ENCODE measurements at regions not wholly inside any gene's neighbourhood (a gene's known extent, or its start where the extent isn't known, plus 50 kb on each side); places are given as distances from the start of the nearest gene placed in this dataset.
"Not testable (repeated sequence)": the region's sequence is repeated elsewhere in the genome, so short reads cannot be mapped to it uniquely, and the experiment has no call there.

DNA sequence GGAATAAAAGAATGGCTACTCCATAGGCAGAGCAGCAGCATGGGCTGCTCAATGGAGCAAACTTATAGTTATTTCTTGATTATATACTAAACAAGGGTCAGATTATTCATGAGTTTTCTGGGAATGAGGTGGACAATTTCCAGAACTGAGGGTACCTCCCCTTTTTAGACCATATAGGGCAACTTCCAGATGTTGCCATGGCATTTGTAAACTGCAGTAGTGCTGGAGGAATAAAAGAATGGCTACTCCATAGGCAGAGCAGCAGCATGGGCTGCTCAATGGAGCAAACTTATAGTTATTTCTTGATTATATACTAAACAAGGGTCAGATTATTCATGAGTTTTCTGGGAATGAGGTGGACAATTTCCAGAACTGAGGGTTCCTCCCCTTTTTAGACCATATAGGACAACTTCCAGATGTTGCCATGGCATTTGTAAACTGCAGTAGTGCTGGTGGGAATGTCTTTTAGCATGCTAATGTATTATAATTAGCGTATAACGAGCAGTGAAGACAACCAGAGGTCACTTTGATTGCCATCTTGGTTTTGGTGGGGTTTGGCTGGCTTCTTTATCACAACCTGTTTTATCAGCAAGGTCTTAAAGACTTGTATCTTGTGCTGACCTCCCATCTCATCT lies 364.6 kb upstream of the RGS6 start:
- not testable (repeated sequence) for DNase-seq (ENCODE audit: low read depth)

DNA sequence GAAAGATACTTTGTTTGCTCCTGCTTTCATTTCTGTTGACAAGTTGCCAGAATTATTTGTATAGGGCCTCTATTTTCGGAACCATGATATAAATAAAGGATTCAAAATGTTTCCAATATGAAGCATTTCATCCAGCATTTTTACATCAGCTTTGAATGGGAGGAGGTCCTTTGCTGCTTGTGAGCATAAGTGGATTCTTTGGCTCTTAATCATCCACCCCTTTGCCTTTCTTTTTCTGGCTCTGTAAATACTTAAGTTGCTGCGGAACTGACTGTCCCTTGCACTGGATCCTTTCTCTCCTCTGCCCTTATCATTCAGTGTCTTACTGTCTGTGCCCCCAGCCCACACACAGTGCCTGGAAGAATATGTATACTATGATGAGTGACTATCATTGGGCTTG lies 357.3 kb upstream of the RGS6 start:
- DNase-seq (ENCODE audit: low read depth), result peak; percentile 42

DNA sequence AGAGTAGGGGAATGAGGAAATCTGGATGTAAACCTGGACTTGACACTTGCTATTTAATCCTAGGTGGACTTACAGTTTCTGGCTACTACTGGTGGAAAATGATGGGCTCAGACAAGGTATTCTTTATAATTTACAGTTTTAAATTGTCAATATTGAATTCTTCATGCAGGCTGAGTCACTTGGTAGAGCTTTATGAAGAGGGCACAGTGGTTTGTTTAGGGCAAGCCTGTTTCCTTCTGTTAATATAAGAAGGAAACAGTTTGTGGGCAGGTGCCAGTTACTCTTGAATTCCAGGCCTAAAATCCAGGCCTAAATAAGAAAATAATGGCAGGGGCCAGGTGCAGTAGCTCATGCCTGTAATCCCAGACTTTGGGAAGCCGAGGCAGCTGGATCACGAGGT lies 355.8 kb upstream of the RGS6 start:
- DNase-seq (ENCODE audit: low read depth), result no peak

DNA sequence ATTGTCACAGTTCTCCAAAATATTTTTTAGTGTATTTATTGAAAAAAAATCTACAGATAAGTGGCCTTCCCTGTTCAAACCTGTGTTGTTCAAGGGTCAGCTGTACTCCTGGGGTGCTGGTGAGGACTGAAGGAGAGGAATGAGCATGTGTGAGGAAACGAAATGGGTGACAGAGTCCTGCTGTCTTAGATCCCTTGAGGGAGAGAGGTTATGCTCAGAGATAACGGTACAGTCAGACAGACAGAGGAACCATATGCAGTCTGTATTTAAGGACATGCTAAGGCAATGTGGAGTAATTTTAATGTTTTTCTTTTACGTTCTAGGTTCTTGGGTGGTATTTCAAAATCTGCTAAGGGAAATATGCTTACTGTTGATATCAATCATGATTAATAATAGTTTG lies 352.9 kb upstream of the RGS6 start:
- no peak for DNase-seq (ENCODE audit: low read depth)

DNA sequence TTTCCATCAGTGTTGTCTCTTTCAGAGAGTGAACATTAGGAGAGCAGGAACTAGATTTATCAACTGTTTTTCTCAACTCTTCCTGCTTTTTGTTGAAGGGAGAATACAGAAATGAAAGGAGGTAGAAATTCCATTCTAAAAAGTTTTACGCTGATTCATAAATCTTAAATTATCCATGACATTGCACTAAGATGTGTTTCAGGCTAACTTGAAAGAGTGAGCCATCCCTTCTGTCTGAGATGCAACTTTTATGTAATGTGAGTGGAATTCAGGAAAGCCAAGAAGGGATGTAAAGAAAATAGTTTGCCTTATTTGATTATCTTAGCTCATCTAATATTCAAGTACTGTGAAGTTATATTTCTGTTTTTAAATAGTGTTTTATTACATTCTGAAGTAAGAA lies 349.5 kb upstream of the RGS6 start:
- DNase-seq (ENCODE audit: low read depth), result peak; percentile 36

DNA sequence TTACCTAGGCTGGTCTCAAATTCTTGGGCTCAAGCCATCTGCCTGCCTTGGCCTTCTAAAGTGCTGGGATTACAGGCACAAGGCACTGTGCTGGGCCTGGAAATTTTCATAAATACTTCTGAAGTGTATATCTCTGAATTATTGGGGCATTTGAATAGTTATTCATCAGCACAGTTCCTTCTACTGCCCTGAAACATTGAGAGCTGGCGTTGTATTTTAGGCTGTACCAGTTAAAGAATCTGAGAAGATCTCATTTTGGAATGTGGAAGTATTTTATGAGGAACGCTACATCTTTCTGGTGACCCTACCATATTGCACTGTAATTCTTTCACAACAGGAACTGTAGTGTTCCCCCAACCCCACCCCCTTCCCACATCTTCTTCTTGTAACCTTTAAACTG lies 349.0 kb upstream of the RGS6 start:
- DNase-seq (ENCODE audit: low read depth), result no peak

DNA sequence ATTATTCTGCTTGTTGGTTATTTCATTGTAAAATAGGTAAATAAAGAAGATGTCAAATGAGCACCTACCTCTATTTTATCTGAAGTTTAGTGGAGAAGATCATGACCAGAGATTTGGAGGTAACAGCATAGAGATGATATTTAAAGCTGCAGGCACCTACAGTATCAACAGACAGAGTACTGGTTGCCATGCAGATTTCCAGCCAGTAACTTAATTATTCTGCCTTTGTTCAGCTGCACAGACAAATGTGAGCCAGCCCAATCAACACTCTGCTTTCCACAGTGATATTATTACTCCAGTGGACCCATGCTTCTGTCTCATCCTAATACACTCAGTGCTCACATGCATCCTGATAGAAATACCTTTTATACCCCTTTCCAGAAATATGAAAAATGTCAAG lies 348.5 kb upstream of the RGS6 start:
- no peak for DNase-seq (ENCODE audit: low read depth)

DNA sequence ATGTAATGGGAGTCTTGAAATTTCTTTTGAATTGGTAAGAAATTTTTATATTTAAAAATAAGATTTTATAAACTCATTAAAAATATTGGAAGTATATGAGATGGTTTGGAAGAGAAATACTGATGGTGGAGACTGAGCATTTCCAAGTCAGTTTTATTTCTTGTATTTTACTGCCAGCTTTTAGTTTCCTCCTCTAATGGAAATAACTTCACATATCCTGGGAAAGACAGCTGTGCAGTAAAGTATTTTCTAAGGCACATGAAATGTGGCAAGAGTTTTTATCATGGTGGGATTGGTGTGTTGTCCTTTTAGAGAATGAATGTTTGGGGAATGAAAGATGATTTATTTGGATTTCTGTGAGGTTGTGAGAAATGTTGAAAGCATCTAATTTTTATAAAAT lies 346.9 kb upstream of the RGS6 start:
- no peak for DNase-seq (ENCODE audit: low read depth)

DNA sequence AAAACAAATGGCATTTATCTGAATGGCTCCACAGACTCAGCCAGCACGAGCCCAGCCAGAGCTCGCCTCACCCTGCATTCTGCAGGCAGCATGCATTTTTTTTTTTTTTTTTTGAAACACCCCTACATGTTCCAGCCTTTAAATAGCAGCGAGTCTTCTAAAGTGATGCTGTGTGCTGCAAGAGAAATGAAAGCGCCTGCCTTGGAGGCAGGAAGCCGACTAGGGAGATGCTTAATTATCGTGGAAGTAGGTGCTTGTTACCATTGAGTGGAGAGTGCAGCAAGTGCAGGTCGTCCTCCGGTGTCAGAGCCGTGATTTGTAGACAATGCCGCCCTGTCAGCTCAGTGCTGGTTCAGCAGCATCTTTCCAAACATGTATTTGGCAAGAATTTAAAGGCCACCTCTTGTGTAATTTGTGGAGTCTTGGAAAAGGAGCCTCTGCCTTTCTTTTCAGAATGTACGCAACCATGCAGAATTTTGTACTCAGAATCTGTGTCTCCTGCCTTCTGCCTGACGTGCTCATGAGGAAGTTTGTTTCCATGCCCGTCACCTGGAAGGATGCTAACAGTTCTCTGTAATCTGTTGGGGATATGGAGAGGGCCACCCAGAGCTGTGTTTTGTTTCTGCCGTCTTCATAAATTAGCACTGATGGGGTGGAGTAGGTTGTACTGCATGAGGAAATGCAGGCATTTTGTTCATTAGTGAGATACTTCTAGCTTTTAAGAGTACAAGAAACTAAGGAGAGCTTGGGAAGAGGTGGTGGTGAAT lies 345.9 kb upstream of the RGS6 start:
- peak; percentile 29 for DNase-seq (ENCODE audit: low read depth)

DNA sequence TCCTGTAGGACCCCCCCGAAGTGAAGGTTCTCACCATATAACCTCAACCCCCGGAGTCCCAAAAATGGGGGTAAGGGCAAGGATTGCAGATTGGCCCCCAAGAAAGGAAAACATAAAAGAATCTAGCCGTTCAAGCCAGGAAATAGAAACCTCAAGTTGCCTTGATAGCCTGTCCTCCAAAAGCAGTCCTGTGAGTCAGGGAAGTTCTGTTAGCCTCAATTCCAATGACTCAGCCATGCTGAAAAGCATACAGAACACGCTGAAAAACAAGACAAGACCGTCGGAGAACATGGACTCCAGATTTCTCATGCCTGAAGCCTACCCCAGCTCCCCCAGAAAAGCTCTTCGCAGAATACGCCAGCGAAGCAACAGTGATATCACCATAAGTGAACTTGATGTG lies 344.2 kb upstream of the RGS6 start:
- DNase-seq (ENCODE audit: low read depth), result no peak

DNA sequence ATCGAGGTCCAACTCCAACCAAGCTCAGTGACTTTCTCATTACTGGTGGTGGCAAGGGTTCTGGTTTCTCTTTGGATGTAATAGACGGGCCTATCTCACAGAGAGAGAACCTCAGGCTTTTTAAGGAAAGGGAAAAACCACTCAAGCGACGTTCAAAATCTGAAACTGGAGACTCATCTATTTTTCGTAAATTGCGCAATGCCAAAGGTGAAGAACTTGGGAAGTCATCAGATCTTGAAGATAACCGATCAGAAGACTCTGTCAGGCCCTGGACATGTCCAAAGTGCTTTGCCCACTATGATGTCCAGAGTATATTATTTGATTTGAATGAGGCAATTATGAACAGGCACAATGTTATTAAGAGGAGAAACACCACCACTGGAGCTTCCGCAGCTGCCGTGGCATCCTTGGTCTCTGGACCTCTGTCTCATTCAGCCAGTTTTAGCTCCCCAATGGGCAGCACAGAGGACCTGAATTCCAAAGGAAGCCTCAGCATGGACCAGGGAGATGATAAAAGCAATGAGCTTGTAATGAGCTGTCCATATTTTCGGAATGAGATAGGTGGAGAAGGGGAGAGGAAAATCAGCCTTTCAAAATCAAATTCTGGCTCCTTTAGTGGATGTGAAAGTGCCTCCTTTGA lies 343.5 kb upstream of the RGS6 start:
- no peak for DNase-seq (ENCODE audit: low read depth)

DNA sequence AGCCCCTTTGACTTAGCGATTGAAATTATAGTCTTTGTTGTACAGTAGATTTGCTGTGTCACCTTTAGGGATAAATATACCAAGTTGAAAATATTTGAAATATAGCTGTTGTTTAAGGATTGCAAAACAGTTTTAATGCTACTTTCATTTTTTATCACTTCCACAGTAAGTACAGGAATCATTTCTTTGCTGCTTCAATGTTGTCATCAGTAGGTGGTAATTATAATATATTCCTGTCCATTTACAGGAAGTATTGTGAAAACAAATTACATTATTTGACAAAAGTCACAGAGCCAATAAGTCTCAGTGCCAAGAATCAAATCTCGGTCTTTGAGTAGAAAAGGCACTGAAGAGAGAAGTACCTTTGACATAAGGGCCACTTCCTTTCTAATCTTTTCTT lies 342.6 kb upstream of the RGS6 start:
- DNase-seq (ENCODE audit: low read depth), result no peak

DNA sequence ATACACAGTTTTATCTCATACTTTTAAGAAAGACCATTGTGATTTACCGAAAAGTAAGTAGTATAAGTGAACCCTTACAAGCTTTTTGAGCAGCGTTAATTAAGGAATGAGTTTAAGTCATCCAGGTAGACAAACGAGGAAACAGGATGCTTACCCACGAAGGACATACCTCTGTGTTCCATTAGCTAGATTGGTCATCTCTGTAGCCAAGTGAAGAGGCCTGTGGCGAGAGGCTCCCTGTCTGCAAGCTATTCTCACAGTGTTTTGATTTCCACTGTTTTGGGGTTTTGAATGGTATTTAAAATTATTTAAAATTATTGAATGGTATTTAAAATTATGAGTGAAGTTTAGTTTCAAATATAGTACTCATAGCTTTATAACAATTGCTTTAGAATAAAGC lies 342.1 kb upstream of the RGS6 start:
- DNase-seq (ENCODE audit: low read depth), result no peak

DNA sequence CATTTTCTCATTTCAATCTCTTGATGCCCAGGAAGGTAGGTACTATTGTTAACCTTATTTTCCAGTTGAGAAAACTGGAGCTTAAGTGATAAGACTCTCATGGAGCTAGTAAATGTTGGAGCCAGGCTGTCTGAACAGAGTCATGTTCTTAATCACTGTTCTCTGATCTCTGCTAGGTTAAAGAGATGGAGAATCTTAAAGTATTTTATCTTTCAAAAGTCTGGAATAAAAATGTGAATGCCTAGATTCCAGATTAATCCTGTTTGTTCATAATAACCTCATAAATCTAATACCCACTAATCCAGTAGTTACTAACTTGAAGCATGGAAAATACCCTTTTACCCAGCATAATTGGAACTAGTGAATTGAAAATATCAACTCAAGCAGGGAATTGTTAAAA lies 341.0 kb upstream of the RGS6 start:
- DNase-seq (ENCODE audit: low read depth), result no peak

DNA sequence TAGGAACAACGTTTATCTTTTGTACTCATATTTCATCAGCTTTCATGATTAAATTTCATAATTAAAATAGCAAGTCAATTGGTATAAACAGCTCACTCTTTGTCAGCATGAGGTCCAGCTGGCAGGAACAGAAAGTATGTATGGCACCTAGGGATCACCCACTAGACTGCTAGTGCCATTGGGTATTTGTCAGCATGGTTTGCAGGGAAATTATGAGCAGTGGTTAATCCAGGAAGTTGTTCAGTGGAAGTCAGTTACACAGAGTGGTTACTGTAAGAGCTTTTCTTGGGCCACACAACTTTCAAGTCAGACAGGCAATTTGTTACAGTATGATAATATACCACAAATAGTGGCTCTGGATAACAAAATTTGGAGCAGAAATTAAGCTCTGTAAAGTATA lies 340.3 kb upstream of the RGS6 start:
- DNase-seq (ENCODE audit: low read depth), result peak; percentile 58

DNA sequence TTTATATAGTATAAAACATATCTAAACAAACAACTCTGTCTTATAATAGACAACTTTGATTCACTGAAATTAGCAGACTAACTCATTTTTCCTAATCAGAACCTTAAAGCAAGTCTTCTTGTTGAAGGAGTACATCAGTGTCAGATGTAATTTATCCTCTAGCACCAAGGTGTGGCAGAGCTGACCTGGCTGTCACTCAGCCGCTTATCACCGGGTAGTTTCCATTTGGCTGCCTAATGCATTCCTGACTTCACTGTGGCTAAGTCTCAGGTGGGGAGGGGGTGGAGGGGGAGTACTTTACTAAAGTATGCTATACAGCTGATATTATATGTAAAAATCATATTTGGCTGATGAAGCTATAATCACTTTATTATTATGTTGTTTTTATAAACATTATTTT lies 339.9 kb upstream of the RGS6 start:
- DNase-seq (ENCODE audit: low read depth), result no peak

DNA sequence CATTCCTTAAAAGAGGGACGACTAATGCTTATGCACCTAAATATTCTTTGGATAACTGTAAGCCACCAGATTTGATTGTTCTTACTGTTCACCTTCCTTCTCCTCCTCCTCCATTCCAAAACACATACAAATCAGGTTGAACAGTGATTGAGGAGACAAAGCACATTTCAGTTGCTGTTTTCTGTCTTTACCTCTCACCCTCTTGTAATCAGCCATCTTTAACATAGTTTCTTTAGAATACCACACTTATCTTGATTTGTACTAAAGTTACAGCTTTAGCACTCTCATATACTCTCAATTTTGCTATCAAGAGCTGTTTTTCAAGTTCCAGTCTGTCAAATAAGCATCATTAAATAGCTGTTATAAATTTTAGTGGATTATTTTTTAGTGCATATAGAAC lies 338.3 kb upstream of the RGS6 start:
- no peak for DNase-seq (ENCODE audit: low read depth)

DNA sequence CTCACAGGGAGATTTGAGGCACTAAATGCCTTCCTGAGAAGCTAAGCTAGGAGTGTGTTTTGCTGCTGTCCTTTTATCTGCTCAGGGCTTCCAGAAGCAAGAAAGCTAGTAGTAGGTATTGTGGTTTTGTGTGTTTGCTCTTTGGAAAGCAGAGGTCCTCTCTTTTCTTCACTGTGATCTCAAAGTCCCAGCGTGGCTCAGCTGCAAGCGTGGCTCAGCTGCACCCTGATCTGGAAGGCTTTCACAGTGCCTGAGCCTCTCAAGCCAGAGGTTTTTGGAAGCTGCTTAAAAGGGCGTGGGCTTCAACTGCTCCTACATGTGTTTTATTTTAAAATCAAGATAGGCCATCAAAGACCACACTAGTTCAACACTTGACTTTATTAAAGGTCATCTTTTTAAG lies 337.4 kb upstream of the RGS6 start:
- DNase-seq (ENCODE audit: low read depth), result no peak

DNA sequence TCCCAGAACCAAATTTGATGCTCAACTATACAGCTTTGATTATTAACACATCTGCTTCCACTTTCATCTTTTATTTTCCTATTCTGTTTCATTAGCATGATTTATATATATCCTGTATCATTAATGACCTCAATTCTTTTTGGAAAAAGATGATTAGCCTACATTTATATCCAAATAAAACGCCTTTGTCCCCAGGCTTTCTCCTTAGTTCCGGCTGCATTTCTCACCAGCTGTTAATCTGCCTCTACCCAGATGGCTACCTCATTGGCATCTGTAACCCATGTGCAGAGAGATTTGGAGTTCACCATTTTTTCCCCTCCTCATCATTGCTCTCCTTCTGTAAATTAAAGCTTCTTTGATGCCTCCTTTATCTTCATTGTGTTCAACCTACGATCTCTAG lies 336.8 kb upstream of the RGS6 start:
- DNase-seq (ENCODE audit: low read depth), result no peak

DNA sequence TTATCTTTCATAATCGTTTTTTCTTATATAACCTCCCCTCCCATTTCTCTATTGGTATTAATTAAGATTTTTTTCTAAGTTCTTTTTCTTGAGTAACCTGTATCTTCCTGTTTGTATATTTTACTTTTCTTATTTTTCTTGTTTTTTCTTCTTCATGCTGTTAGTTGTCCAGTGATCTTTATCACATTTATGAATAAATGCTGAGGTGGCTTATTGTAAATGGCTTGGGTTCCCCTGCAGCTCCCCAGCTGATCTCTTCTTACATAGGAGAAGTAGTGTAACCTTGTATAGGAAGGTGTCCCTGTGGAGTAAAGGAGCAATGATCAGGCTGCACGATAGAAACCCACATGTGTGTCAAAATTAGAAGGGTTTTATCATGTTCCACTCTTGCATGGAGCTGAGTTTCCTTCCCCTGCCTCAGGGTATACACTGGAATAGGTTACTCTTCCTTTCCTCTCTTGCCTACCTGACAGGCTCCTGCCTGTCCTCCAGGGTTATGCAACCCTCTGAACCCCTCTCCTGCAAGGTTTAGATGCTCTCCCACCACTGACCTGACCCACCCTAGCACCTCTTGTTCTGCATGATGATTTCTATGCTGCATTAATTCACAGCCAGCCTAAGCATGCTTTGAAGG lies 334.8 kb upstream of the RGS6 start:
- DNase-seq (ENCODE audit: low read depth), result no peak

DNA sequence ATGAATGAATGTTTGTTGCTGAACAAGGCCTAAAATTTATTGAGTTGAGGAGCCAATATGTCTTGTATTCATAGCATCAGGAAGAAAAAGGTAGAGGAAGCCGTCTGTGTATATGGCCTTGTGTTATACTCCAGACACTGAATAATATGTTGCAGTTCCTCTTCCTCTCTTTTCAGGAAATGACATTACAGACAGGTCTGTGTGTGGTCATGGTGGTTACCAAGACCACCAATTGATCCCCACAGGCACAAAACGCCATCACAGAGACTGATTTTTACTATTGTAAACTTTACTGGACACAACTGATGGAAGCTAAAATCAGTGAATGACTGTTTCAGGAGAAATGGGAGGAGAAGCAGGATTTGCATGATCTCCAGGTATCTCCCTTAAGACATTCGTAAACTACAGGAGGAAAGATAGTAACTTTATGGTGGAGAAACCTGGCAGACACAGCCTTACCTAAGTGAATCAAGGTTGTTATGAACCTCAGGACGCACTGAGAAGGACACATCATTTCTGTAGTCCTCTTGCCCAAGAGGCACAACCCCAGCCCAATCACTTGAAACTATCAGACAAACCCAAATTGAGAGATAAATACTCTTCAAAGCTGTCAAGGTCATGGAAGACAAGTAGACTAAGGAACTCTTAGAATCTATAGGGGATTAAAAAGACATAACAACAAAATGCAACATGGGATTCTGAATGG lies 334.1 kb upstream of the RGS6 start:
- no peak for DNase-seq (ENCODE audit: low read depth)

DNA sequence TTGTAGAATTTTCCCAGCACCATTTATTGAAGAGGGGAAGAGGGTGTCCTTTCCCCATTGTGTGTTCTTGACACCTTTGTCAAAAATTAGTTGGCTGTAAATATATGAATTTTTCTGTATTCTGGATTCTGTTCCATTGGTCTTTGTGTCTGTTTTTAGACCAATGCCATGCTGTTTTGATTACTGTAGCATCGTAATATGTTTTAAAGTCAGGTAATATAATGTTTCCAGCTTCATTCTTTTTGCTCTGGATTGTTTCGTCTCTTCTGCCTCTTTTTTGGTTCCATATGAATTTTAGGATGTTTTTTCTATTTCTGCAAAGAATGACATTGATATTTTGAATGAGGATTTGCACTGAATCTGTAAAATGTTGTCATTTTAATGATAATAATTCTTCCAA lies 331.9 kb upstream of the RGS6 start:
- DNase-seq (ENCODE audit: low read depth), result no peak

DNA sequence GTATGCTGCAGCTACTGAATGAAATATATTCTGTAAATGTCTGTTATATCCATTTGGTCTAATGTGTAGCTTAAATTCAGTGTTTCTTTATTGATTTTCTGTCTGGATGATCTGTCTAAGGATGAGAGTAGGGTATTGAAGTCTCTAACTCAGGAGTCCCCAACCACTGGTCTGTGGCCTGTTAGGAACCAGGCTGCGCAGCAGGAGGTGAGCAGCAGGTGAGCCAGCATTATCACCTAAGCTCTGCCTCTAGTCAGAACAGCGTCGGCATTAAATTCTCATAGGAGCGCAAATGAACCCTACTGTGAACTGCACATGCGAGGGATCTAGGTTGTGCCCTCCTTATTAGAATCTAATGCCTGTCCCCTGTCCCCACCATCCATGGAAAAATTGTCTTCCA lies 329.7 kb upstream of the RGS6 start:
- no peak for DNase-seq (ENCODE audit: low read depth)
